ENCODE measurements at regions not wholly inside any gene's neighbourhood (a gene's known extent, or its start where the extent isn't known, plus 50 kb on each side); places are given as distances from the start of the nearest gene placed in this dataset.

DNA sequence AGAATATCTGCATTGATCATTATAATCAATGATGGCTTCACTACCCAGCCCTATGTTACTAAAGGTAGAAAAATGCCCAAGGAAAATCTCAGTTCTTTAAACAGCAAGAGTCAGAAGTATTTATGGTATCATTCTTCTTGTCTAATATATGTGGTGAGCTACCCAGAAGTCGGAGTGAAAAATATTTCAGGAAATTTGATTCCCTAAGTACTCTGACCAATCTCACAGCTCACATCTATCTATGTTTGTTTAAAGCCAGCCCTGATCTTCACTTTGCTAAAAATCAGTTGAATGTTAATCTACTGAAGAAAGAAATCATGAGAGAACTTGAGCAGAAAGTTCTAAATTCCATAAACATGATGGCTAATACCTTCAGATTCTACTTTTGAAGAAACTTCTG is 522.9 kb upstream of the SLIT2 start:
- no peak for DNase-seq (ENCODE audit: low read depth in 3 of 3, low spot score in 1 of 3)

- no peak for DNase-seq (ENCODE audit: low read depth in 3 of 3, low spot score in 1 of 3)
Observed at GRCh38 chr4:19727141-19727540, 524.6 kb upstream of the SLIT2 start.

DNA sequence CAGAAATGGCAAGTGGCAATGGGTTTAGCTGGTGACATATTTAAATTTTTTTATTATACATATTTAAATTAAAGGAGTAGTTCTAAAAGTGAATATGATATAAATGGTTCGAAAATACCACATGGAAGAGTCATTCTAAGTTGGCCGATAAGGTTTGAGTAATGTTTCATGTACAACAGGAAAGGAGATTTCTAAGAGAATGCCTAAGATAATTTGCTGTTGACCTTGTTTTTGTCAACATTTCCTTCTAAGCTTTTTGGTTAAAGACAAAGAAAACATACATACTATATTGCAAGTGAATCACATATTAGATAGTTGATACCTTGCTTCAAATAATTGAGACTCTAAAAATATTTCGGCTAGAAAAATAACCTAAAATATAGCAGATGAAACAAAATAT is 526.6 kb upstream of the SLIT2 start:
- DNase-seq (ENCODE audit: low read depth in 3 of 3, low spot score in 1 of 3) = no peak

- DNase-seq (ENCODE audit: low read depth in 3 of 3, low spot score in 1 of 3) = no peak
Observed at GRCh38 chr4:19722404-19722803, 529.3 kb upstream of the SLIT2 start.

DNA sequence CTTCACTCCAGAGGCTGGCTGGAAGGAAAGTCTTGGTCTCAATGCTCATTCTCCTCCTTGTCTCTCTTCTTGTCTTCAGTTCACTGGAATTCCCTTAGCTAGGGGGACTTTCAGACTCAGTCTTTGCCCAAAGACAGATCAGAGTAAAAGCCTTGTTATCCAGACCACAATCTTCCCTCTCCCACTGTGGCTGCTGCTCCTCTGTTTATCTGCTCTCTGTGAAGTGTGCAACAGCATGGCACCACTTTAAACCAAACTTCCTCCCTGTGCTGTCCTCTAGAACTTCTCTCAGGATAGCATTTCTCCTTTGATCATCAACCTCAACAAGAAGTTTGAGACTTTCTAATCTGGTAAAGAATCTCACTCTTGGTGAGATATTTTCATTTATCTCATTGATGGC is 530.1 kb upstream of the SLIT2 start:
- DNase-seq (ENCODE audit: low read depth in 3 of 3, low spot score in 1 of 3) = no peak

- DNase-seq (ENCODE audit: low read depth in 3 of 3, low spot score in 1 of 3) = no peak
Observed at GRCh38 chr4:19720610-19721009, 531.1 kb upstream of the SLIT2 start.

DNA sequence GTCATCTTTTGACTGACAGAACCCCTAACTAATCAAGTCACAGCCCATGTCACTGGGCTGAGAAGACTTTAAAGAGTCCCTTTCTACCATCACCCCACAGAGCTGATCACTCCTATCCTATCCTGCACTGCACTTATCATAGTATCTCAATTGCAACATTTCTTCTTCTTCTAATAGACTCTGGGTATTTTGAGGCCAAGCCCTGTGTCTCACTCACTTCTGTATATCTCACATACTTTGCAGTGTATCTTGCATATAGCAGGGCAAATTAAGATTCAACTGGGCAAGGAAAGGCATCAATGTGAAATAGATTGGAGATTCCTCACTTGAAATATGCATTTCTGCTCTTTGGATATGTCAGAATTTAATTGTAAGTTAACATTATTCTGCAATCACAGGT is 531.5 kb upstream of the SLIT2 start:
- no peak for DNase-seq (ENCODE audit: low read depth in 3 of 3, low spot score in 1 of 3)

- no peak for DNase-seq (ENCODE audit: low read depth in 3 of 3, low spot score in 1 of 3)
Observed at GRCh38 chr4:19711871-19712270, 539.8 kb upstream of the SLIT2 start.

GRCh38 chr4:19707876-19708275 is 543.8 kb upstream of the SLIT2 start:
- no peak for DNase-seq (ENCODE audit: low read depth in 3 of 3, low spot score in 1 of 3)

DNA sequence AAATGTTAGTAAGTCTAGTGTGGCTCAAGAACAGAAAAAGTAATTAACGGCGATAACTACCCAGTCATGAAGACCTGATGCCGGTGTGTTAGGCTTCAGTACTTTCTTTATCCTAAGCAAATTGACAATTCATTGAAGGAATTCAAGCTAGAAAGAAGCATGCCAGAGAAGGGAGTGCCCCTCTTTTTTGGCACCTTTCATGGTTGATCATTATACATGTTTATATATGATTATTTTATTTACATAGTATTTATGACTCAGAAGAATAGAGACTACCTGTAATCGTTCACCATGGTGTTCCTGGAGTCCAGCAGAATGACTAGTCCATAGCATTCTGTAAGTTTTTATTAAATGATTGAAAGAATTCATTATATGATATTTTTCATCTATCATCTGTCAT is 548.3 kb upstream of the SLIT2 start:
- no peak for DNase-seq (ENCODE audit: low read depth in 3 of 3, low spot score in 1 of 3)

DNA sequence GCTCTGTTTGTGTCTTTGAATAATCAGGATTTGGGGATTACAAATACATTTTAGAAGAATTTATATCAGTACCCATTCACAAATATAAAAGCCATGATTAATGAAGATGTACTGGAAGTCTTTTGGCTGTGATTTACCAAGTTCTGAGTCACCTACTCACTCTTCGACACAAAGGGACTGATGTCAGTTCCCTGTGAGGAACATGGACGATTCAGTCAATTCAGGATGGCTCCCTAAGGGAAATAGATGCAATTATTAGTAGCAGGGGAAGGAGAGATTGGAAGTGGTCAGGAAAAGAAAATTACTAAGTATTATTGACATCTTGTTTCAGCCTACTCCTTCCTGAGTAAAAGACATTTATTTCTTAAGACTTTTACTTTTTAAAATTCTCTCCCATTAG is 550.7 kb upstream of the SLIT2 start:
- DNase-seq (ENCODE audit: low read depth in 3 of 3, low spot score in 1 of 3) = no peak

- DNase-seq (ENCODE audit: low read depth in 3 of 3, low spot score in 1 of 3) = no peak
Observed at GRCh38 chr4:19698961-19699360, 552.7 kb upstream of the SLIT2 start.

GRCh38 chr4:19694812-19695211 is 556.9 kb upstream of the SLIT2 start:
- DNase-seq (ENCODE audit: low read depth in 3 of 3, low spot score in 1 of 3) = no peak

DNA sequence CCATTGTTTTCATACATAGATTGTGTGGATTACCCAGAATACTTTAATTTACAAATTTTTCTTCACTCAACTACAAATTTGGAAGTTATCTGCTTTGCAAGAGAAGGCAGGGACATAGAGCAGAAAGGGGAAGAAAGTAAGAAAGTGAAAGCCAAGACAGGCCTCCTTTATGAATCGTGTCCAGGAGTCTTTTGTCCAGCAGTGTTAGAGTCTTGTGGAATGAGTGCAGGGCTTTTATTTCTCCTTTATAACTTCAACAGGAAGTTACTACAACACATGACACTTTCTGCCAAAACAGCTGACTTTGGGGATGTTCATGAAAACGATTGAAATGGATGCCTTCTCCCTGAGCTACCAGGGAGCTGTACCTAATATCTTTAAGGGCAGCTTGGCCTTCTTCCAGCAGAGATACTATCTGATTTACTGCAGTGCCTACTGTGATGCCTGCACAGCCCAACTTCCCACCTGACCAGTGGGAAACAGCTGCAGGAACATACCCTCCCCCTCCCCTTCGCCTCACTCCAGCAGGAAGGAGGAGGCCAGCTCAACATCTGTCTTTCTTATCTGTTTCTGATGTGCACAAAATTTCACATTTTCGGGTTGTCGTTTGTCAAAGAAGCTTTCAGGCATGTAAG is 557.7 kb upstream of the SLIT2 start:
- no peak for DNase-seq (ENCODE audit: low read depth in 3 of 3, low spot score in 1 of 3)

- DNase-seq (ENCODE audit: low read depth in 3 of 3, low spot score in 1 of 3) = no peak
Observed at GRCh38 chr4:19689511-19689910, 562.2 kb upstream of the SLIT2 start.

DNA sequence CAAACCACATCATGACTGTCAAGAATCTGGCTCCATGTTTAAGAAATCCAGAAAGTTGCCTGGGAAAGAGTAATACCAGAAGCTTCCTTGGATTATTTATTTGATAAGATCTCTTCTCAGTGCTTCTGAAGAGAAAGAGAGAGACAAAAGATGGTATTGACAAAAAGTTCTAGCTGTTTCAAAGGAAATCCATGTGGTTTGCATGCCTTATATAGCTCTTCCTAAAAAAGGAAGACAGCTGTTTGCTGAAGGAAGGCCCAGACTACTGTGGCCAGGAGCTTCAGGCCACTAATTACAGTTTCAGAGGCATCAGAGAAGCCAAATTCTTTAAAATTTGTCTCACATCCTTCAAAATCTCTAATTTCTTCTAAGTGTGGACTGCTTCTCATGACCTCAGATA is 565.2 kb upstream of the SLIT2 start:
- DNase-seq (ENCODE audit: low read depth in 3 of 3, low spot score in 1 of 3) = no peak

GRCh38 chr4:19684084-19684483 is 567.6 kb upstream of the SLIT2 start:
- no peak for DNase-seq (ENCODE audit: low read depth in 3 of 3, low spot score in 1 of 3)

DNA sequence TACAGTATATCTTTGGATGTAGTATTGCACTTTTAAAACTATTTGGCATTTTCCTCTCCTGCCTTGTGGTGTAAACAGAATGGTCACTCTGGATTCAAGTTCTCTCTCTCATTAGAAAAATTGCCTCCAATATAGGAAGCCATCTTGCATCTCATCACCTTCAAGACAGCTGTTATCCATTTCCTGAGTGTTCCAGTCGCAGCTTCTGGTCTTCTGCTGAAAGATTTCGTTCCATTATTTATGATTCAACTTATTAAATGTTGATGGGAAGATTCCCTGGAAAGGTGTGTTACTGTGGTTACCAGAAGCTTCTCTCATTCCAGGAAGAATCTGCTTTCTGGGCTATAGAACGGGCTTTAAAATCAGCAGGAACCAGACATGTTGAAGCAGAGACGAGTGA is 568.3 kb upstream of the SLIT2 start:
- DNase-seq (ENCODE audit: low read depth in 3 of 3, low spot score in 1 of 3) = no peak

- DNase-seq (ENCODE audit: low read depth in 3 of 3, low spot score in 1 of 3) = no peak
Observed at GRCh38 chr4:19677211-19677610, 574.5 kb upstream of the SLIT2 start.

DNA sequence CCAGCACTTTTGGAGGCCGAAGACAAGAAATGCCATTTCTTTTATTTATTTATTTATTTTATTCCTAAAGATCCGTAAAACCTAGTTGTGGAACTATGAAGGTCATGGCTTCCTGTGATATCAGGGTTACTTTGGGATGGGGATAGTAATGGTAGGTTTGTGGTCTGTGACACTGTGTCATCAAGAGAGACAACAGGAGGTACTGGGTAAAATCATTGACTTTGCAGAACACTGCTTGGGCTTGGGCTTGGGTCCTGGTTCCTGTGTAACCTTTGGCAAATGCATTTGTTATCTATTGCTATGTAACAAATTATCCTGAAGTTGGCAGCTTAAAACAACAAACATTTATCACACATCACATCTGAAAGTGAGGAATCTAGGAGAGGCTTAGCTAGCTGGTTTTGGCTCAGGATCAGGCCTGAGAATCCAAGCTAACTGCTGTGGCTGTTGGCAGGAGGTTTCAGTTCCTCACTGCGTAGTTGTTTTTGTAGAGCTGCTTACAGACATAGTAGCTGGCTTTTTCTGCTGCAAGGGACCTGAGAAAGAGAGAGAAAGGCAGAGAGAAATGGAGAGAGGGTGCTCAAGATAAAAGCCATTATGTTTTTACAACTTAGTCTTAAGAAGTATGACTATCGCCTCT is 576.4 kb upstream of the SLIT2 start:
- no peak for DNase-seq (ENCODE audit: low read depth in 3 of 3, low spot score in 1 of 3)

DNA sequence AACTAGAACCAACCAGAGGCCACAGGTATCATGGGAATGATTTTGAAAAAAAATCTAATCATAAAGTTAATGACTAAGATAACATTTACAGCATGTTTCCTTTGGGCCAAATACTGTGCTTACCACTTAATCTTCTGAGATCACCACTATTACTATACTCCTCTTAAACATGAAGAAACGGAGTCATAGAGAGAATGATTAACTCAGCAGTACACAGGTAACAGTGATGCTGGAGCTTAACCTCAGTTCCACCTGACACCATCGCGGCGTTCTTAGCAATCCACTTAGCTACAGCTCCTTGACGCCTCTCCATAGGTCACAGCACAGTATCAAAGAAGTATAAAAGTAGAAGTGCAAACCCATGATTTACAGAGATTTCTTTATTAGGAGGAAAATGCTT is 592.6 kb upstream of the SLIT2 start:
- DNase-seq (ENCODE audit: low read depth in 3 of 3, low spot score in 1 of 3) = no peak

DNA sequence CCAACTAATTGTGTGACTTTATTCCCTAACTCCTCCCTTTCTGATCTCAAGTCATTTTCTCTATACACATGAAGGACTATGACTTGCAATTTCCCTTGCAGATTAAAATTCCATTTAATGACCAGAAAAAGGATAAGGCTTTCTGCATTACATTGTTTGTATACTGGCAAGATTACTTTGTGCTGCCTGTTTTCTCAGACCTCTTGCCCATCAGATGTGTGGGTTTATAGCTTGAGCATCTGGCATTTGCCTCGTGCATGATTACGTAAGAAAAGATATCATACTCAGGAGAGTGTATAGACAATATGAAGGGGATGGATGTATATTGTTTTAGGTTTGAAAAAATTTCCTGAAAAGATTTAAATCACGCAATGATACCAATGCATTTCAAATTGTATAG is 593.8 kb upstream of the SLIT2 start:
- no peak for DNase-seq (ENCODE audit: low read depth in 3 of 3, low spot score in 1 of 3)

GRCh38 chr4:19655666-19656065 is 596.0 kb upstream of the SLIT2 start:
- no peak for DNase-seq (ENCODE audit: low read depth in 3 of 3, low spot score in 1 of 3)
